GM13976 (cell line): ENCODE measurements at regions not wholly inside any gene's neighbourhood (a gene's known extent, or its start where the extent isn't known, plus 50 kb on each side); places are given as distances from the start of the nearest gene placed in this dataset.

Experiments used
- DNase-seq: peaks from one replicate; pipeline ENCODE4 v3.0.0; 2012; ENCODE audit warnings: low spot score
- in situ Hi-C: fragments of 300-500 bp; cut with MboI; formaldehyde crosslinking; loops from one replicate; pipeline ENCODE4 v1.12.0; 2022; ENCODE audit warnings: low sequenced_read_pairs, mixed read lengths, inconsistent platforms; ENCODE audit not compliant: unreplicated experiment
- TF ChIP-seq, protein P1 (sequence below): IDR thresholded peaks from 2 replicates; pipeline ENCODE4 v1.5.1; 2012; ENCODE audit warnings: borderline replicate concordance, mild to moderate bottlenecking; ENCODE audit not compliant: insufficient read depth; ENCODE audit errors: extremely low read depth, missing control alignments, control extremely low read depth

DNA sequence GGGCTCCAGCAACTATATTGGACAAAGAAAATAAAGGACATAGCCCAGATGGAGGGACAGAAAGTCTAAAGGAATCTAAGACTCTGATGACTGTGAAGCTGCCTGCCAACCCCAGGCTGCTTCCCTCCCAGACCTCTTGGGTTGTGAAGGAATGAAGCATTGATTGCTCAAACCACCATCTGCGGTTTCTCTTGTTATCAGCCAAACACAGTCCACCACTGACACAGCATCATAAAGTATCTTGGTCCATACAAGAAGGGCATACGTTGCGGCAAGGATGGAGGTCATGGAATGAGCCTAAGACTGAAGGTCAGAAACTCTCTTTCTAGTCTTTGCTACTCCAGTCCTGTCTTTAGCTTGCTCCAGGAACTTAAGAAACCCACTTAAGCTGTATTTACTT is 58.5 kb upstream of the PLXNC1 start:
- in situ Hi-C loops: loop anchor here (10.0 to 25.0 kb wide), 2 partner anchors 328 to 525 kb away; no protein-coding TSS in a partner anchor
- TF ChIP-seq, protein P1, sequence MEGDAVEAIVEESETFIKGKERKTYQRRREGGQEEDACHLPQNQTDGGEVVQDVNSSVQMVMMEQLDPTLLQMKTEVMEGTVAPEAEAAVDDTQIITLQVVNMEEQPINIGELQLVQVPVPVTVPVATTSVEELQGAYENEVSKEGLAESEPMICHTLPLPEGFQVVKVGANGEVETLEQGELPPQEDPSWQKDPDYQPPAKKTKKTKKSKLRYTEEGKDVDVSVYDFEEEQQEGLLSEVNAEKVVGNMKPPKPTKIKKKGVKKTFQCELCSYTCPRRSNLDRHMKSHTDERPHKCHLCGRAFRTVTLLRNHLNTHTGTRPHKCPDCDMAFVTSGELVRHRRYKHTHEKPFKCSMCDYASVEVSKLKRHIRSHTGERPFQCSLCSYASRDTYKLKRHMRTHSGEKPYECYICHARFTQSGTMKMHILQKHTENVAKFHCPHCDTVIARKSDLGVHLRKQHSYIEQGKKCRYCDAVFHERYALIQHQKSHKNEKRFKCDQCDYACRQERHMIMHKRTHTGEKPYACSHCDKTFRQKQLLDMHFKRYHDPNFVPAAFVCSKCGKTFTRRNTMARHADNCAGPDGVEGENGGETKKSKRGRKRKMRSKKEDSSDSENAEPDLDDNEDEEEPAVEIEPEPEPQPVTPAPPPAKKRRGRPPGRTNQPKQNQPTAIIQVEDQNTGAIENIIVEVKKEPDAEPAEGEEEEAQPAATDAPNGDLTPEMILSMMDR: no peak
- no peak for DNase-seq

DNA sequence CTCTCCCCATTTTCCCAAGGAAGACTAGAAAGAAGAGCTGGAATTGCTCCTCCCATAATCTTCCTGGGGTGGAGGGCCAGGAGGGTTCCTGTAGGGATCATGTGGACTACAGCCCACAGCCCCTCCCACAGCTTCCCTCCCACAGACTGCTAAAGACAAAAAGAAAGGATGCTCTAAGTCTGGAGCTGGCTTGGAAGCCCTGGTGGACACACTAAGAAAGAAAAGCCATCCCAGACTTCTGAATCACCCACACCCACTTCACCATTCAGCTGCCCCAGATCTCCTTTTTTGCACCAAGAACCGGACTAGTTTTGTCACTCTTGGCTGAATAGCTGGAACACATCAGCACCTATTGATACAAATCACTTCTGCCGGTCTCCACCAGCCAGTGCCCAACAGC is 56.8 kb upstream of the PLXNC1 start:
- no peak for DNase-seq
- TF ChIP-seq, protein P1: no peak
- in situ Hi-C loops: loop anchor here (10.0 to 25.0 kb wide), 2 partner anchors 329 to 527 kb away; no protein-coding TSS in a partner anchor

DNA sequence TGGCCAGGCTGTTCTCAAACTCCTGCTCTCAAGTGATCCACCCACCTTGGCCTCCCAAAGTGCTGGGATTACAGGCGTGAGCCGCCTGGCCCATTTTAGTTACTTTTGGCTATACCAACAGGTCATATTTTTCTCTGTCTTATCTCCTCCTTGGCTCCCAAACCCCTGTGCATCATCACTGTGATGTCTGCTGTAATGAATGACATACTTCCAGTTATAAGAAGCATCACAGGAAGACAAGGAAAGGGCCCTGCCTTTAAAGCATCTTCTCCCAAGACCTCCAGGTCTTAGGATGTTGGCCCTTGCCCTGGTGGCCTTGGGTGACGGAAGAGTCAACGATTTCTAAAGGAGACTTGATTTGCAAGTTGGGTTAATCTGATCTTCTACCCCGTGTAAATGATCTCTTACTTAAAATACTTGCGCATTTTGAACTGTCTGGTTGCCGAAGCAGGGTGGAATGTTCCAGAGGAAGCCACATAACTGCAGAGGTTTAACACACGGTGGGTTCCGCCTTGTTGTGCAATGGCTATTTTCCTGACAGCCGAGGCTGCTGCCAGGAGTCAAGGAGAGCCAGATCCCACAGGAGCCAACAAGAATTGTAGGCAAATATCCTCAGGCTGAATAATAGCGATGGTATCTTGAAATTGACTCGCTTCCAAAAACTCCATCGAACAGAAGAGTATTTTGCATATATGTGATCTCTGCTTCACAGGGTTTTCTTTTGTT is 55.7 kb upstream of the PLXNC1 start:
- no peak for DNase-seq
- TF ChIP-seq, protein P1: no peak
- in situ Hi-C loops: loop anchor here (10.0 to 25.0 kb wide), 2 partner anchors 330 to 528 kb away; no protein-coding TSS in a partner anchor

DNA sequence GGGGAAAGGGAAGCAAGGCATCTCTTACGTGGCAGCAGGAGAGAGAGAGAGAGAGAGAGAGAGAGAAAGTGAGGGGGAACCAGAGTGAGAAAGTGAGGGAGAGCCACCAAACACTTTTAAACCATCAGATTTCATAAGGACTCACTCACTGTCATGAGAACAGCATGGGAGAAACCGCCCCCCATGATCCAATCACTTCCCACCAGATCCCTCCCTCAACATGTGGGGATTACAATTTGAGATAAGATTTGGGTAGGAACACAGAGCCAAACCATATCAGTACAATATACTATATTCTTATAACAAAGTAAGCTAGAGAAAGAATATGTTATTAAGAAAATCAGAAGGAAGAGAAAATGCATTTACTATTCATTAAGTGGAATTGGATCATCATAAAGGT is 53.7 kb upstream of the PLXNC1 start:
- no peak for DNase-seq
- in situ Hi-C loops: loop anchor here (10.0 to 25.0 kb wide), 2 partner anchors 332 to 530 kb away; no protein-coding TSS in a partner anchor
- TF ChIP-seq, protein P1: no peak

DNA sequence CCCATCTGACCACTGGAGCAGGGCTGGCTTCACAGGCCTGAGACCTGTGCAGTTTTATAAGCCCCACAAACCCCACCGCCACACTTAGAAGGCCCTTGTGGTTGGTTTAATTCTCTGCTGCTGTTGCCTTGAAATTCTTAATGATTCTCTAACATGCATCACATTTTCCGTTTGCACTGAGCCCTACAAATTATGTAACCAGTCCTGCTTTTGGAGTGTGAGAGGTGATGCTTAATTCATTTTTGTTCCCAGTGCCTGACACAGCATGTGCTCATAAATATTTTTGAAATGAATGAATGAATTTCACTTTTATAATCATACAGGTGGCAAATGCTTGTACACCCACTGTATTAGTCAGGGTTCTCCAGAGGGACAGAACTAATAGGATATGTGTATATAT is 52.8 kb upstream of the PLXNC1 start:
- no peak for DNase-seq

DNA sequence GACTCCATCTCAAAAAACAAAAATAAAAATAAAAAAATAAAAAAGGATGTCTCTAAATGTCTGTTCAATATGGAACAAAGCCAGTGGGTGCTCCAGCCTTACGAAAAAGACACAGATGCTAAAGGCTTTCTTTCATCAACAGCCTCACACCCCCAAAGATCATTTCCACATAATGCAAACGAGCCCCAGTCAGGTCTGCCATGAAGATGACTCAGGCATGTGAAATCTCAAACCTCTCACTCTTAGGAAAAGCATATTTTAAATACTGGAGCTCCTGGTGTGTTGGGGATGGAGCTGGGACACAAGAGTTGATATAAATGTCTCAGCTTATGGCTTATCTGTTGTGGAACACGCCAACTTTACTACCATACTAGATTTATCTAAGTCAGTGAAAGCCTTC is 49.9 kb upstream of the PLXNC1 start:
- in situ Hi-C loops: loop anchor here (10.0 to 25.0 kb wide), 2 partner anchors 336 to 534 kb away; no protein-coding TSS in a partner anchor
- no peak for DNase-seq
- TF ChIP-seq, protein P1: no peak

More for the DNA sequence above, 52.8 kb upstream of the PLXNC1 start:
- in situ Hi-C loops: loop anchor here (10.0 to 25.0 kb wide), 2 partner anchors 333 to 531 kb away; no protein-coding TSS in a partner anchor
- TF ChIP-seq, protein P1: no peak
